ENCODE measurements at regions not wholly inside any gene's neighbourhood (a gene's known extent, or its start where the extent isn't known, plus 50 kb on each side); places are given as distances from the start of the nearest gene placed in this dataset.
A peak's percentile ranks its signal among the peaks of the same experiment; 100 is the strongest.

DNA sequence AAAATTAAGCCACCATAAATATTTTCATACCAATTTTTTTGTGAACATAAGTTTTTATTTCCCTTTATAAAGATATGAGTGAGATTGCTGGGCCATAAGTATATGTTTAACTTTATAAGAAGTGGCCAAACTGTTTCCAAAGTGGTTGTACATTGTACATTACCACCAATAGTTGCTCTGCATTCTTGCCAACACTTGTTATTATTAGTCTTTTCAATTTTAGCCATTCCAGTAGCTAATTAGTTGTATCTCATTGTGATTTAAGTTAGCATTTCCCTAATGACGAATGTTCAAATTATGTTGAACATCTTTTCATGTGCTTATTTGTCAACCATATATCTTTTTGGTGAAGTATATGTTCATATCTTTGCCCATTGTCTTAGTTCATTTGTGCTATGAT, 64.0 kb upstream of the DNAH14 start:
- Histone ChIP-seq H3K36me3 (ENCODE audit: control insufficient read depth in 2 of 2, insufficient read depth in 1 of 2, low read length in 2 of 2) (no peaks in the 10 kb centered on the region), H3K27ac (ENCODE audit: extremely low read depth, low read depth, low read length) (no peak overlapping the region), H3K4me3 (ENCODE audit: low read depth, low read length) (no peak overlapping the region), H3K9me3 (ENCODE audit: control insufficient read depth, insufficient read depth, low read depth, low read length) (no peaks in the 10 kb centered on the region; the same call in 1 of the 2 replicates), H3K4me1 (ENCODE audit: control insufficient read depth, insufficient read depth, low read length) (no peaks in the 10 kb centered on the region)
- no peak for TF ChIP-seq PRDM2 (tag by site-specific recombination; IDR thresholded peaks at IDR 0.05; ENCODE audit: borderline replicate concordance)
- TF ChIP-seq, protein P1, sequence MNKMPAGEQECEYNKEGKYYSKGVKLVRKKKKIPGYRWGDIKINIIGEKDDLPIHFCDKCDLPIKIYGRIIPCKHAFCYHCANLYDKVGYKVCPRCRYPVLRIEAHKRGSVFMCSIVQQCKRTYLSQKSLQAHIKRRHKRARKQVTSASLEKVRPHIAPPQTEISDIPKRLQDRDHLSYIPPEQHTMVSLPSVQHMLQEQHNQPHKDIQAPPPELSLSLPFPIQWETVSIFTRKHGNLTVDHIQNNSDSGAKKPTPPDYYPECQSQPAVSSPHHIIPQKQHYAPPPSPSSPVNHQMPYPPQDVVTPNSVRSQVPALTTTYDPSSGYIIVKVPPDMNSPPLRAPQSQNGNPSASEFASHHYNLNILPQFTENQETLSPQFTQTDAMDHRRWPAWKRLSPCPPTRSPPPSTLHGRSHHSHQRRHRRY (tag by site-specific recombination; IDR thresholded peaks at IDR 0.05) = no peak
- no peak for TF ChIP-seq GLIS1 (tag by site-specific recombination; IDR thresholded peaks at IDR 0.05)
- no peak for TF ChIP-seq ZNF677 (tag by site-specific recombination; IDR thresholded peaks at IDR 0.05)
- TF ChIP-seq, protein P2, sequence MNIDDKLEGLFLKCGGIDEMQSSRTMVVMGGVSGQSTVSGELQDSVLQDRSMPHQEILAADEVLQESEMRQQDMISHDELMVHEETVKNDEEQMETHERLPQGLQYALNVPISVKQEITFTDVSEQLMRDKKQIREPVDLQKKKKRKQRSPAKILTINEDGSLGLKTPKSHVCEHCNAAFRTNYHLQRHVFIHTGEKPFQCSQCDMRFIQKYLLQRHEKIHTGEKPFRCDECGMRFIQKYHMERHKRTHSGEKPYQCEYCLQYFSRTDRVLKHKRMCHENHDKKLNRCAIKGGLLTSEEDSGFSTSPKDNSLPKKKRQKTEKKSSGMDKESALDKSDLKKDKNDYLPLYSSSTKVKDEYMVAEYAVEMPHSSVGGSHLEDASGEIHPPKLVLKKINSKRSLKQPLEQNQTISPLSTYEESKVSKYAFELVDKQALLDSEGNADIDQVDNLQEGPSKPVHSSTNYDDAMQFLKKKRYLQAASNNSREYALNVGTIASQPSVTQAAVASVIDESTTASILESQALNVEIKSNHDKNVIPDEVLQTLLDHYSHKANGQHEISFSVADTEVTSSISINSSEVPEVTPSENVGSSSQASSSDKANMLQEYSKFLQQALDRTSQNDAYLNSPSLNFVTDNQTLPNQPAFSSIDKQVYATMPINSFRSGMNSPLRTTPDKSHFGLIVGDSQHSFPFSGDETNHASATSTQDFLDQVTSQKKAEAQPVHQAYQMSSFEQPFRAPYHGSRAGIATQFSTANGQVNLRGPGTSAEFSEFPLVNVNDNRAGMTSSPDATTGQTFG (tag by site-specific recombination; IDR thresholded peaks at IDR 0.05; ENCODE audit: borderline replicate concordance) = no peak
- TF ChIP-seq SP7 (tag by site-specific recombination; IDR thresholded peaks at IDR 0.05) = no peak
- no peak for TF ChIP-seq SCRT2 (tag by site-specific recombination; IDR thresholded peaks at IDR 0.05)
- TF ChIP-seq, protein P3, sequence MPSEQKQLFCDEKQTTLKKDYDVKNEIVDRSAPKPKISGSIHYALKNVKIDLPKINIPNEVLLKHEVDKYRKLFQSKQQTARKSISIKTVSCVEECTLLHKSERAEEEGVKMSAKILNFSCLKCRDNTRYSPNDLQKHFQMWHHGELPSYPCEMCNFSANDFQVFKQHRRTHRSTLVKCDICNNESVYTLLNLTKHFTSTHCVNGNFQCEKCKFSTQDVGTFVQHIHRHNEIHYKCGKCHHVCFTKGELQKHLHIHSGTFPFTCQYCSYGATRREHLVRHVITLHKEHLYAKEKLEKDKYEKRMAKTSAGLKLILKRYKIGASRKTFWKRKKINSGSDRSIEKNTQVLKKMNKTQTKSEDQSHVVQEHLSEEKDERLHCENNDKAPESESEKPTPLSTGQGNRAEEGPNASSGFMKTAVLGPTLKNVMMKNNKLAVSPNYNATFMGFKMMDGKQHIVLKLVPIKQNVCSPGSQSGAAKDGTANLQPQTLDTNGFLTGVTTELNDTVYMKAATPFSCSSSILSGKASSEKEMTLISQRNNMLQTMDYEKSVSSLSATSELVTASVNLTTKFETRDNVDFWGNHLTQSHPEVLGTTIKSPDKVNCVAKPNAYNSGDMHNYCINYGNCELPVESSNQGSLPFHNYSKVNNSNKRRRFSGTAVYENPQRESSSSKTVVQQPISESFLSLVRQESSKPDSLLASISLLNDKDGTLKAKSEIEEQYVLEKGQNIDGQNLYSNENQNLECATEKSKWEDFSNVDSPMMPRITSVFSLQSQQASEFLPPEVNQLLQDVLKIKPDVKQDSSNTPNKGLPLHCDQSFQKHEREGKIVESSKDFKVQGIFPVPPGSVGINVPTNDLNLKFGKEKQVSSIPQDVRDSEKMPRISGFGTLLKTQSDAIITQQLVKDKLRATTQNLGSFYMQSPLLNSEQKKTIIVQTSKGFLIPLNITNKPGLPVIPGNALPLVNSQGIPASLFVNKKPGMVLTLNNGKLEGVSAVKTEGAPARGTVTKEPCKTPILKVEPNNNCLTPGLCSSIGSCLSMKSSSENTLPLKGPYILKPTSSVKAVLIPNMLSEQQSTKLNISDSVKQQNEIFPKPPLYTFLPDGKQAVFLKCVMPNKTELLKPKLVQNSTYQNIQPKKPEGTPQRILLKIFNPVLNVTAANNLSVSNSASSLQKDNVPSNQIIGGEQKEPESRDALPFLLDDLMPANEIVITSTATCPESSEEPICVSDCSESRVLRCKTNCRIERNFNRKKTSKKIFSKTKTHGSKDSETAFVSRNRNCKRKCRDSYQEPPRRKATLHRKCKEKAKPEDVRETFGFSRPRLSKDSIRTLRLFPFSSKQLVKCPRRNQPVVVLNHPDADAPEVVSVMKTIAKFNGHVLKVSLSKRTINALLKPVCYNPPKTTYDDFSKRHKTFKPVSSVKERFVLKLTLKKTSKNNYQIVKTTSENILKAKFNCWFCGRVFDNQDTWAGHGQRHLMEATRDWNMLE (tag by site-specific recombination; conservative IDR thresholded peaks at IDR 0.05; ENCODE audit: low read depth) = no peak
- TF ChIP-seq WT1 (tag by site-specific recombination; IDR thresholded peaks at IDR 0.05) = no peak
- TF ChIP-seq, protein P4, sequence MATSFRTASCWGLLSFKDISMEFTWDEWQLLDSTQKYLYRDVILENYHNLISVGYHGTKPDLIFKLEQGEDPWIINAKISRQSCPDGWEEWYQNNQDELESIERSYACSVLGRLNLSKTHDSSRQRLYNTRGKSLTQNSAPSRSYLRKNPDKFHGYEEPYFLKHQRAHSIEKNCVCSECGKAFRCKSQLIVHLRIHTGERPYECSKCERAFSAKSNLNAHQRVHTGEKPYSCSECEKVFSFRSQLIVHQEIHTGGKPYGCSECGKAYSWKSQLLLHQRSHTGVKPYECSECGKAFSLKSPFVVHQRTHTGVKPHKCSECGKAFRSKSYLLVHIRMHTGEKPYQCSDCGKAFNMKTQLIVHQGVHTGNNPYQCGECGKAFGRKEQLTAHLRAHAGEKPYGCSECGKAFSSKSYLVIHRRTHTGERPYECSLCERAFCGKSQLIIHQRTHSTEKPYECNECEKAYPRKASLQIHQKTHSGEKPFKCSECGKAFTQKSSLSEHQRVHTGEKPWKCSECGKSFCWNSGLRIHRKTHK (tag by site-specific recombination; IDR thresholded peaks at IDR 0.05) = no peak
- no peak for TF ChIP-seq ZNF221 (tag by site-specific recombination; IDR thresholded peaks at IDR 0.05; ENCODE audit: borderline replicate concordance)
- peak; percentile 99 for TF ChIP-seq ZNF184 (tag by site-specific recombination; IDR thresholded peaks at IDR 0.05)
- TF ChIP-seq ZNF768 (tag by site-specific recombination; IDR thresholded peaks at IDR 0.05) = no peak
- no peak for TF ChIP-seq PRDM1 (tag by site-specific recombination; IDR thresholded peaks at IDR 0.05)
- TF ChIP-seq ZNF664 (tag by site-specific recombination; IDR thresholded peaks at IDR 0.05) = 0 out of 2 replicates have a peak, but pooled peaks have one; percentile 25
- no peak for TF ChIP-seq ZFP3 (tag by site-specific recombination; IDR thresholded peaks at IDR 0.05; ENCODE audit: low read depth)
- TF ChIP-seq SP3 (tag by site-specific recombination; IDR thresholded peaks at IDR 0.05) = no peak
- ChIA-PET CTCF (no interaction called here), POLR2A (no interaction called here)

All from HEK293 (cell line).